Stimulated activated CD4-positive, alpha-beta T cell treated with anti-CD3 and anti-CD28 coated beads, Interleukin-15, amount 100 ng/mL, for 48 hours (primary cell): ENCODE measurements at regions not wholly inside any gene's neighbourhood (a gene's known extent, or its start where the extent isn't known, plus 50 kb on each side); places are given as distances from the start of the nearest gene placed in this dataset.

Experiments used
- DNase-seq, 2 donors: peaks; one replicate each; pipeline ENCODE4 v3.0.0-alpha.2; 2020; ENCODE audit warnings: low read depth in 2 of 2

GRCh38 chr18:60554967-60555366 lies 182.4 kb upstream of the MC4R start:
- no peak for DNase-seq

GRCh38 chr18:60555625-60556024 lies 183.1 kb upstream of the MC4R start:
- no peak for DNase-seq

GRCh38 chr18:60556326-60556725 lies 183.8 kb upstream of the MC4R start:
- no peak for DNase-seq

- DNase-seq = no peak
These were observed 187.5 kb upstream of the MC4R start for GRCh38 chr18:60560071-60560470.

- DNase-seq = no peak
These were observed 190.5 kb upstream of the MC4R start for GRCh38 chr18:60563082-60563481.

GRCh38 chr18:60568220-60568619 lies 195.6 kb upstream of the MC4R start:
- DNase-seq = no peak

- DNase-seq = no peak
These were observed 197.6 kb upstream of the MC4R start for GRCh38 chr18:60570172-60570571.

GRCh38 chr18:60577457-60577856 lies 204.9 kb upstream of the MC4R start:
- DNase-seq = no peak

GRCh38 chr18:60585670-60586069 lies 213.1 kb upstream of the MC4R start:
- DNase-seq = no peak

- DNase-seq = no peak
These were observed 220.7 kb upstream of the MC4R start for GRCh38 chr18:60593249-60593648.

- no peak for DNase-seq
These were observed 224.4 kb upstream of the MC4R start for GRCh38 chr18:60596928-60597327.

GRCh38 chr18:60599267-60599666 lies 226.7 kb upstream of the MC4R start:
- no peak for DNase-seq

- DNase-seq = no peak
These were observed 227.4 kb upstream of the MC4R start for GRCh38 chr18:60599995-60600394.

GRCh38 chr18:60601249-60601648 lies 228.7 kb upstream of the MC4R start:
- no peak for DNase-seq

- no peak for DNase-seq
These were observed 250.8 kb upstream of the MC4R start for GRCh38 chr18:60623331-60623730.

- DNase-seq = no peak
These were observed 251.6 kb upstream of the MC4R start for GRCh38 chr18:60624207-60624606.

GRCh38 chr18:60639836-60640235 lies 267.3 kb upstream of the MC4R start:
- DNase-seq = no peak

- DNase-seq = no peak
These were observed 270.4 kb upstream of the MC4R start for GRCh38 chr18:60643009-60643408.

- DNase-seq = no peak
These were observed 274.1 kb upstream of the MC4R start for GRCh38 chr18:60646725-60647124.

GRCh38 chr18:60649107-60649506 lies 276.5 kb upstream of the MC4R start:
- DNase-seq = no peak

- no peak for DNase-seq
These were observed 277.4 kb upstream of the MC4R start for GRCh38 chr18:60649842-60650536.

GRCh38 chr18:60654298-60654697 lies 281.7 kb upstream of the MC4R start:
- DNase-seq = no peak

GRCh38 chr18:60656553-60656952 lies 284.0 kb upstream of the MC4R start:
- DNase-seq = no peak

GRCh38 chr18:60662491-60662890 lies 289.9 kb upstream of the MC4R start:
- no peak for DNase-seq
